Urinary bladder (tissue), 3 donors: ENCODE measurements at regions not wholly inside any gene's neighbourhood (a gene's known extent, or its start where the extent isn't known, plus 50 kb on each side); places are given as distances from the start of the nearest gene placed in this dataset.

Source experiments
- DNase-seq: peaks from one replicate; pipeline ENCODE4 v3.0.0-alpha.2; 2015; ENCODE audit errors: extremely low spot score
- H3K27ac ChIP-seq: one replicate; pipeline ENCODE4 v1.5.1; 2013; ENCODE audit warnings: low read depth, mild to moderate bottlenecking, moderate library complexity
- H3K36me3 ChIP-seq: one replicate; pipeline ENCODE4 v1.6.1; 2013; ENCODE audit warnings: mild to moderate bottlenecking, moderate library complexity; ENCODE audit not compliant: insufficient read depth
- H3K4me1 ChIP-seq: one replicate; pipeline ENCODE4 v1.6.1; 2013; ENCODE audit warnings: mild to moderate bottlenecking, moderate library complexity; ENCODE audit not compliant: insufficient read depth
- H3K4me3 ChIP-seq: one replicate; pipeline ENCODE4 v1.5.1; 2013; ENCODE audit warnings: low read depth, low read length
- WGBS: extraction: QIAGEN DNeasy Blood & Tissue Kit; methylation state at CpG from one replicate; pipeline ENCODE4 v1.1.7; 2013; 5-methylcytosine and 5-hydroxymethylcytosine counted together
- donor health status: healthy with polysubstance abuse.
- donor health status: healthy.

- H3K36me3 ChIP-seq: no peaks in the 10 kb centered on the region
- H3K4me1 ChIP-seq: no peaks in the 10 kb centered on the region
- H3K27ac ChIP-seq: no peak overlapping the region
- WGBS: 72% methylated on average over 6 of the region's 6 CpGs
- H3K4me3 ChIP-seq: no peak overlapping the region
- DNase-seq: no peak
Measured at GRCh38 chr13:79663977-79664636, 183.2 kb downstream of the NDFIP2 start.

GRCh38 chr13:79663435-79663834 is 182.5 kb downstream of the NDFIP2 start:
- 44% methylated on average over 2 of the region's 2 CpGs for WGBS
- no peak for DNase-seq
- no peaks in the 10 kb centered on the region for H3K4me1 ChIP-seq
- no peaks in the 10 kb centered on the region for H3K36me3 ChIP-seq
- H3K27ac ChIP-seq: no peak overlapping the region
- H3K4me3 ChIP-seq: no peak overlapping the region

GRCh38 chr13:79662882-79663281 is 181.9 kb downstream of the NDFIP2 start:
- DNase-seq: no peak
- no peak overlapping the region for H3K27ac ChIP-seq
- H3K4me3 ChIP-seq: no peak overlapping the region
- no peaks in the 10 kb centered on the region for H3K4me1 ChIP-seq
- H3K36me3 ChIP-seq: no peaks in the 10 kb centered on the region
- WGBS: 23% methylated on average over 3 of the region's 3 CpGs

- 79% methylated on average over 3 of the region's 3 CpGs for WGBS
- Histone ChIP-seq H3K4me1 (no peaks in the 10 kb centered on the region), H3K36me3 (no peaks in the 10 kb centered on the region), H3K27ac (no peak overlapping the region), H3K4me3 (no peak overlapping the region)
- no peak for DNase-seq
Measured at GRCh38 chr13:79660361-79660760, 179.4 kb downstream of the NDFIP2 start.

- Histone ChIP-seq H3K4me1 (no peaks in the 10 kb centered on the region), H3K4me3 (no peak overlapping the region), H3K36me3 (no peaks in the 10 kb centered on the region), H3K27ac (no peak overlapping the region)
- 27% methylated on average over 5 of the region's 5 CpGs for WGBS
- DNase-seq: peak; percentile 59
Measured at GRCh38 chr13:79659121-79659521, 178.2 kb downstream of the NDFIP2 start.

- H3K36me3 ChIP-seq: no peaks in the 10 kb centered on the region
- H3K4me3 ChIP-seq: no peak overlapping the region
- 52% methylated on average over 3 of the region's 3 CpGs for WGBS
- H3K4me1 ChIP-seq: no peaks in the 10 kb centered on the region
- no peak overlapping the region for H3K27ac ChIP-seq
- DNase-seq: no peak
Measured at GRCh38 chr13:79658333-79658975, 177.5 kb downstream of the NDFIP2 start.

- no peak for DNase-seq
- H3K27ac ChIP-seq: no peak overlapping the region
- H3K4me3 ChIP-seq: no peak overlapping the region
- H3K4me1 ChIP-seq: no peaks in the 10 kb centered on the region
- 93% methylated on average over 2 of the region's 2 CpGs for WGBS
- H3K36me3 ChIP-seq: no peaks in the 10 kb centered on the region
Measured at GRCh38 chr13:79655509-79655908, 174.6 kb downstream of the NDFIP2 start.

GRCh38 chr13:79654520-79654919 is 173.6 kb downstream of the NDFIP2 start:
- Histone ChIP-seq H3K27ac (no peak overlapping the region), H3K4me1 (no peaks in the 10 kb centered on the region), H3K4me3 (no peak overlapping the region), H3K36me3 (no peaks in the 10 kb centered on the region)
- no peak for DNase-seq

GRCh38 chr13:79650688-79651087 is 169.7 kb downstream of the NDFIP2 start:
- no peak for DNase-seq
- Histone ChIP-seq H3K4me1 (no peaks in the 10 kb centered on the region), H3K4me3 (no peak overlapping the region), H3K36me3 (no peaks in the 10 kb centered on the region), H3K27ac (no peak overlapping the region)
- WGBS: 77% methylated on average over 4 of the region's 4 CpGs

- H3K27ac ChIP-seq: no peak overlapping the region
- H3K36me3 ChIP-seq: no peaks in the 10 kb centered on the region
- no peaks in the 10 kb centered on the region for H3K4me1 ChIP-seq
- no peak for DNase-seq
- 80% methylated on average over 1 of the region's 1 CpG for WGBS
- H3K4me3 ChIP-seq: no peak overlapping the region
Measured at GRCh38 chr13:79648191-79648590, 167.2 kb downstream of the NDFIP2 start.

- peak; percentile 70 for DNase-seq
- H3K27ac ChIP-seq: no peak overlapping the region
- no peak overlapping the region for H3K4me3 ChIP-seq
- H3K4me1 ChIP-seq: no peaks in the 10 kb centered on the region
- no peaks in the 10 kb centered on the region for H3K36me3 ChIP-seq
- 76% methylated on average over 2 of the region's 2 CpGs for WGBS
Measured at GRCh38 chr13:79647533-79647932, 166.6 kb downstream of the NDFIP2 start.

GRCh38 chr13:79646880-79647279 is 165.9 kb downstream of the NDFIP2 start:
- no peak for DNase-seq
- no peak overlapping the region for H3K4me3 ChIP-seq
- WGBS: 91% methylated on average over 2 of the region's 2 CpGs
- no peaks in the 10 kb centered on the region for H3K4me1 ChIP-seq
- peak overlapping the region; percentile 10 for H3K27ac ChIP-seq
- no peaks in the 10 kb centered on the region for H3K36me3 ChIP-seq

- 89% methylated on average over 3 of the region's 3 CpGs for WGBS
- Histone ChIP-seq H3K36me3 (no peaks in the 10 kb centered on the region), H3K27ac (no peak overlapping the region), H3K4me3 (no peak overlapping the region), H3K4me1 (no peaks in the 10 kb centered on the region)
- no peak for DNase-seq
Measured at GRCh38 chr13:79645569-79645968, 164.6 kb downstream of the NDFIP2 start.

- 78% methylated on average over 3 of the region's 3 CpGs for WGBS
- no peaks in the 10 kb centered on the region for H3K36me3 ChIP-seq
- no peak overlapping the region for H3K4me3 ChIP-seq
- no peak for DNase-seq
- H3K4me1 ChIP-seq: no peaks in the 10 kb centered on the region
- no peak overlapping the region for H3K27ac ChIP-seq
Measured at GRCh38 chr13:79642596-79642995, 161.6 kb downstream of the NDFIP2 start.
